ENCODE measurements at regions not wholly inside any gene's neighbourhood (a gene's known extent, or its start where the extent isn't known, plus 50 kb on each side); places are given as distances from the start of the nearest gene placed in this dataset.

DNA sequence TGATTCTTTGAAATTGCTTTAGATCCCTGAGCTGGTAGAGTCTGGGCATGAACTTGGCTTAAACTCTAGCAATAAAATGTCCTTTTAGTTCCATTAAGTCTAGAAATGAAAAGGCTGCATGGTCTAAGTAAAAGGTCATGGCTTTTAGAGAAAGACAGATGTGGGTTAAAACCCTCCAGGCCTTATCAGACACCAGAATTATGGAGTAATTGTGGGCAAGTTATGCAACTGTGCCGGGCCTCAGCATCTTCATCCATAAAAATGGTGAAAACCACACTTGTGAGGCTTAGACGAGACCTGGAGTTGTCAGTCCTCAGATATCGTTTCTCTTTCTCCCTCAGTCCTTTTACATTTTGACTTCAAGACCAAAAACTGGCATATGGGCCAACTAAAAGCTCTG lies 597.9 kb upstream of the KIRREL3 start:
- DNase-seq (ENCODE audit: extremely low spot score, unreplicated experiment): no peak
- Mint-ChIP-seq H3K4me3 (ENCODE audit: unreplicated experiment) (no peak overlapping the region), H3K4me1 (ENCODE audit: unreplicated experiment) (no peaks in the 10 kb centered on the region), H3K36me3 (ENCODE audit: unreplicated experiment) (no peaks in the 10 kb centered on the region), H3K27ac (ENCODE audit: unreplicated experiment) (no peak overlapping the region), H3K27me3 (ENCODE audit: unreplicated experiment) (peaks cover 2% of the 10 kb centered on the region), H3K9me3 (ENCODE audit: unreplicated experiment) (no peaks in the 10 kb centered on the region)
- TF ChIP-seq, protein P1, sequence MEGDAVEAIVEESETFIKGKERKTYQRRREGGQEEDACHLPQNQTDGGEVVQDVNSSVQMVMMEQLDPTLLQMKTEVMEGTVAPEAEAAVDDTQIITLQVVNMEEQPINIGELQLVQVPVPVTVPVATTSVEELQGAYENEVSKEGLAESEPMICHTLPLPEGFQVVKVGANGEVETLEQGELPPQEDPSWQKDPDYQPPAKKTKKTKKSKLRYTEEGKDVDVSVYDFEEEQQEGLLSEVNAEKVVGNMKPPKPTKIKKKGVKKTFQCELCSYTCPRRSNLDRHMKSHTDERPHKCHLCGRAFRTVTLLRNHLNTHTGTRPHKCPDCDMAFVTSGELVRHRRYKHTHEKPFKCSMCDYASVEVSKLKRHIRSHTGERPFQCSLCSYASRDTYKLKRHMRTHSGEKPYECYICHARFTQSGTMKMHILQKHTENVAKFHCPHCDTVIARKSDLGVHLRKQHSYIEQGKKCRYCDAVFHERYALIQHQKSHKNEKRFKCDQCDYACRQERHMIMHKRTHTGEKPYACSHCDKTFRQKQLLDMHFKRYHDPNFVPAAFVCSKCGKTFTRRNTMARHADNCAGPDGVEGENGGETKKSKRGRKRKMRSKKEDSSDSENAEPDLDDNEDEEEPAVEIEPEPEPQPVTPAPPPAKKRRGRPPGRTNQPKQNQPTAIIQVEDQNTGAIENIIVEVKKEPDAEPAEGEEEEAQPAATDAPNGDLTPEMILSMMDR (IDR thresholded peaks at IDR 0.05): no peak

DNA sequence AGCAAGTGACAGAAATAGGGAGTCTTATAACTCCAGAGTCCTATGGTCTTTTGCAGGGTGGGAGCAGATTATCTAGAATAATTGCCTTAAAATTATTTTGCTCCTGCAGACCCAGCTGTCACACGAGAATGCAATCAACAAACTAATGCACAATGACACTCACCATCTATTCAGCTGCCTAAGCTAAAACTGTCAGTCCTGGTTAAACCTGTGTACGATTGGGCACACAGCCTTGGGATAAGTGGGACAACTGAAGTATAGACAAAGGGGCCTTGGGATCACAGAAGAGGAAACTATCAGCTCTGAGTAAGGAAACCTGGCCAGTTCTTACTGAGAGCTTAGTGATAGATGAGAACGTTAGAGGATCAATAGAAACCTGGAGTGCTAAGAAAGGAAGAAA lies 595.9 kb upstream of the KIRREL3 start:
- Mint-ChIP-seq H3K36me3 (ENCODE audit: unreplicated experiment) (no peaks in the 10 kb centered on the region), H3K27me3 (ENCODE audit: unreplicated experiment) (no peaks in the 10 kb centered on the region), H3K4me3 (ENCODE audit: unreplicated experiment) (no peak overlapping the region), H3K27ac (ENCODE audit: unreplicated experiment) (no peak overlapping the region), H3K9me3 (ENCODE audit: unreplicated experiment) (no peaks in the 10 kb centered on the region), H3K4me1 (ENCODE audit: unreplicated experiment) (no peaks in the 10 kb centered on the region)
- TF ChIP-seq, protein P1 (IDR thresholded peaks at IDR 0.05): no peak
- DNase-seq (ENCODE audit: extremely low spot score, unreplicated experiment): no peak

DNA sequence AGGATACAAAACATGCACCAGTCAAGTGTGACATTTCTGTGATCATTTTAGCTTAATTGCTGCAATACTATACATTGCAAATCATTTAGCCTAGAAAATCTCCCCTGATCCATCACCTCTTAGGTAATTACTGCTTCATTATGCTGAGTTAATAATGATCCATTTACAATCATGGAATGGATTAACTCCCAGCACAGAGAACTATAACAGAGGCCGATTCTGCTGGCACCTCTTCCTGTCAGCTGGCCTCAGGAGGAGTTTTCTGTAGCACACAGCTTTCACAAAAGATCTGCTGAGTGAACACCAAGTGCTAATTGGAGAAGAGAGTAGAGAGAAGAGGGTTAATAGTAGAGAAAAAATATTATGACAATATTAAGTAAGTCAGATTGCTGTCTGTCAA lies 591.8 kb upstream of the KIRREL3 start:
- Mint-ChIP-seq H3K9me3 (ENCODE audit: unreplicated experiment) (no peaks in the 10 kb centered on the region), H3K4me3 (ENCODE audit: unreplicated experiment) (no peak overlapping the region), H3K4me1 (ENCODE audit: unreplicated experiment) (no peaks in the 10 kb centered on the region), H3K27ac (ENCODE audit: unreplicated experiment) (no peak overlapping the region), H3K27me3 (ENCODE audit: unreplicated experiment) (no peaks in the 10 kb centered on the region), H3K36me3 (ENCODE audit: unreplicated experiment) (no peaks in the 10 kb centered on the region)
- no peak for DNase-seq (ENCODE audit: extremely low spot score, unreplicated experiment)
- TF ChIP-seq, protein P1 (IDR thresholded peaks at IDR 0.05): no peak

DNA sequence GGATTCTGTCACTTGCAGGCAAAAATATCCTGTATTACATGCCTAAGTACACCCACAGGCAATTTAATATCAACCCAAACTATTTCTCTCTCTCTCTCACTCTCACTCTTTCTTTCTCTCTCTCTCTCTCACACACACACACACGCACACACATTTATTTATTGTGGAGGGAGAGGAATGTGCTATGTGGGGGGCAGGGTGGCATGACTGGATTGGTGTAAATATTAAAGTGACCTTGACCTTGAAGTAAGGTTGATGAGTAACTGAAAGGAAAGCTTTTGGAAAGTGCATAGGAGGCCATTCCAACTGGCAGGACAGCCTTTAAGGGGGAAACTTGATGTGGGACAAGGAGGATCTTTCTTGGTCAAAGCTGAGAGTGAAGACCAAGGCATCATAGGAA lies 589.7 kb upstream of the KIRREL3 start:
- H3K4me3 Mint-ChIP-seq (ENCODE audit: unreplicated experiment): no peak overlapping the region

DNA sequence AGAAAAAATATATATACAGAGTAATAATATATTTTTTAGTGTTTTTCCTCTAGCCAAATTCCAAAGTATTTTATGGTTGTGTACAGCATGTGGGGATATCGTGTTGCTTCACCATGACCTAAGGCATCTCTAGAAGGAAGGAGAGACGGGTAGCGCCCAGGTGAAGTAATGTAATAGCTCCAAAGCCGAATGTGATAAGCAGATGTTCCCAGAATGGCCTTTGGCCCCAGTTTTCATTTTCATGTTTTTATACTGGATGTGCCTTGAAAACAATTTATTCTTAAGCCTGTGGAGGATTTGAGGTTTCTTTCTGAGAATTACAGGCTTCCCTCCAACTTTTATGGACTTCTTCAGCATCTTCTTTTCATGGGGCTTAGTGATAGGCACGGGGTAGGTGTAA lies 587.9 kb upstream of the KIRREL3 start:
- no peaks in the 10 kb centered on the region for H3K36me3 Mint-ChIP-seq (ENCODE audit: unreplicated experiment)
- TF ChIP-seq, protein P1 (IDR thresholded peaks at IDR 0.05): no peak
- H3K27ac Mint-ChIP-seq (ENCODE audit: unreplicated experiment): no peak overlapping the region
- no peak for DNase-seq (ENCODE audit: extremely low spot score, unreplicated experiment)
- no peaks in the 10 kb centered on the region for H3K27me3 Mint-ChIP-seq (ENCODE audit: unreplicated experiment)
- H3K4me3 Mint-ChIP-seq (ENCODE audit: unreplicated experiment): no peak overlapping the region
- no peaks in the 10 kb centered on the region for H3K9me3 Mint-ChIP-seq (ENCODE audit: unreplicated experiment)
- H3K4me1 Mint-ChIP-seq (ENCODE audit: unreplicated experiment): no peaks in the 10 kb centered on the region

More for the DNA sequence above, 589.7 kb upstream of the KIRREL3 start:
- H3K27ac Mint-ChIP-seq (ENCODE audit: unreplicated experiment): no peak overlapping the region
- DNase-seq (ENCODE audit: extremely low spot score, unreplicated experiment): no peak
- no peaks in the 10 kb centered on the region for H3K27me3 Mint-ChIP-seq (ENCODE audit: unreplicated experiment)
- no peaks in the 10 kb centered on the region for H3K36me3 Mint-ChIP-seq (ENCODE audit: unreplicated experiment)
- H3K4me1 Mint-ChIP-seq (ENCODE audit: unreplicated experiment): no peaks in the 10 kb centered on the region
- H3K9me3 Mint-ChIP-seq (ENCODE audit: unreplicated experiment): no peaks in the 10 kb centered on the region
- TF ChIP-seq, protein P1 (IDR thresholded peaks at IDR 0.05): no peak

All from osteocyte (in vitro differentiated cells).